H1 (cell line): ENCODE measurements at regions not wholly inside any gene's neighbourhood (a gene's known extent, or its start where the extent isn't known, plus 50 kb on each side); places are given as distances from the start of the nearest gene placed in this dataset.

Source experiments
- BCL11A ChIP-seq, 2 experiments: IDR thresholded peaks; one replicate each; pipeline ENCODE4 v1.6.1; 2011; ENCODE audit warnings: low read depth in 2 of 2, low read length in 2 of 2, mild to moderate bottlenecking in 2 of 2
- RFX5 ChIP-seq: IDR thresholded peaks from 2 replicates; pipeline ENCODE4 v1.6.1; 2011; ENCODE audit warnings: low read depth, low read length, improper control_type of control experiment, borderline replicate concordance

DNA sequence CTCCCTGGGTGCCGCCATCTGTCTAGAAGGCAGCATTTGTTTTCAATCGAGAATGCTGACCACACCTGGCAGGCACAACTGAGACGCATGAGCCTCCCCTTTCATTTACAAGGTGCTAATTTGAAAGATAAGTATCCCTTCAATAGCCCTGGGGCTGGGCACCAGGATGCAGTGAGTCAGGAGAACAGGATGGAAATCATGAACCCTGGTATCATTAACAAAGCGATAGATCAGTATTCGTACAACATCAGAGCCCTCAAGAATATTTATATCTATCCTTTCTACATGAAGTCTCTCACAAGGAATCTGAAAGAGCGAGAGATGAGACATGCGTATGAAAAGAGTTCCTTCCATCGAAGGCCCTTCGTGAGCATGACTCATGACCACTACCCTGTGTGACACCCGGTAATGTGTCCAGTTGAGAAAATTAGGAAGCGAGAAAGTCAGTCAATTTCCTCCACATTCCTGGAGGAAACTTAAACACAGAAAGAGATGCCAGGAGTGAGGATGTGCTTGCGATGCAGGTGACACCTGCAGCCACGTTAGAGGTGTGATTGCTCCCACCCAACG, 123.1 kb upstream of the PITRM1 start (continued):
- no peak for TF ChIP-seq RFX5
- no peak for TF ChIP-seq BCL11A (IDR thresholded peaks at IDR 0.05; ENCODE audit: low read depth in 2 of 2, low read length in 2 of 2)
- TF ChIP-seq, all 59 proteins: peak for 0
